DND-41 (cell line): ENCODE measurements at regions not wholly inside any gene's neighbourhood (a gene's known extent, or its start where the extent isn't known, plus 50 kb on each side); places are given as distances from the start of the nearest gene placed in this dataset.

Experiments used
- ATAC-seq: fragments of 200-7000 bp; cut with Tn5 transposase; 3 replicates; pipeline ENCODE4 v1.9.1; 2021; ENCODE audit warnings: low read depth; ENCODE audit not compliant: insufficient read depth
- DNase-seq: peaks from one replicate; pipeline ENCODE4 v3.0.0-alpha.2; 2020
- H2AFZ ChIP-seq: 2 replicates; pipeline ENCODE4 v1.6.0; 2012; ENCODE audit warnings: low read depth, low read length
- H3K27ac ChIP-seq: 2 replicates; pipeline ENCODE4 v1.5.1; 2012; ENCODE audit warnings: low read length, inconsistent platforms
- H3K27me3 ChIP-seq: fragments of 200-600 bp; sonication (generic); 2 replicates; pipeline ENCODE4 v1.6.0; 2012; ENCODE audit warnings: low read length, mild to moderate bottlenecking, inconsistent platforms; ENCODE audit not compliant: insufficient read depth, poor library complexity
- H3K36me3 ChIP-seq: 2 replicates; pipeline ENCODE4 v1.5.1; 2012; ENCODE audit warnings: low read length, inconsistent platforms; ENCODE audit not compliant: insufficient read depth
- H3K4me1 ChIP-seq: 2 replicates; pipeline ENCODE4 v1.5.1; 2012; ENCODE audit warnings: mild to moderate bottlenecking, low read length; ENCODE audit not compliant: insufficient read depth
- H3K4me2 ChIP-seq: 2 replicates; pipeline ENCODE4 v1.6.0; 2012; ENCODE audit warnings: mild to moderate bottlenecking, moderate library complexity, low read length, inconsistent platforms; ENCODE audit not compliant: insufficient read depth
- H3K4me3 ChIP-seq, 2 experiments: fragments of 200-600 bp in 1 of 2; shearing (Covaris generic) in 1 of 2; 2 replicates each; pipeline ENCODE4 v1.5.1; 2012 to 2016; ENCODE audit warnings: inconsistent platforms in 2 of 2, low read length in 2 of 2, mild to moderate bottlenecking in 2 of 2, low read depth in 1 of 2, moderate library complexity in 1 of 2
- H3K79me2 ChIP-seq: 2 replicates; pipeline ENCODE4 v1.6.0; 2012; ENCODE audit warnings: low read length, inconsistent platforms; ENCODE audit not compliant: insufficient read depth
- H3K9ac ChIP-seq: 2 replicates; pipeline ENCODE4 v1.6.0; 2012; ENCODE audit warnings: low read depth, mild to moderate bottlenecking, inconsistent platforms, low read length, moderate library complexity
- H3K9me3 ChIP-seq: 2 replicates; pipeline ENCODE4 v1.5.1; 2012; ENCODE audit warnings: low read length, moderate library complexity, mild to moderate bottlenecking, inconsistent platforms; ENCODE audit not compliant: insufficient read depth, severe bottlenecking
- H4K20me1 ChIP-seq: 2 replicates; pipeline ENCODE4 v1.6.0; 2012; ENCODE audit warnings: low read length; ENCODE audit not compliant: insufficient read depth
- EZH2 ChIP-seq: IDR thresholded peaks from 3 replicates; pipeline ENCODE4 v1.6.1; 2012; ENCODE audit warnings: borderline replicate concordance, low read depth, mild to moderate bottlenecking, moderate library complexity, low read length, inconsistent platforms; ENCODE audit not compliant: severe bottlenecking
- TF ChIP-seq, protein P1 (sequence below): IDR thresholded peaks from 2 replicates; pipeline ENCODE4 v1.5.1; 2012; ENCODE audit warnings: borderline replicate concordance, low read length, moderate library complexity, mild to moderate bottlenecking; ENCODE audit not compliant: poor library complexity, severe bottlenecking; ENCODE audit errors: extremely low read depth

GRCh38 chr18:31219395-31219794 is 56.7 kb upstream of the DSC1 start:
- Histone ChIP-seq H3K27me3 (no peaks in the 10 kb centered on the region), H4K20me1 (no peaks in the 10 kb centered on the region), H3K9ac (no peak overlapping the region), H3K9me3 (no peaks in the 10 kb centered on the region), H3K4me3 (no peak overlapping the region), H3K36me3 (no peaks in the 10 kb centered on the region), H3K4me2 (no peak overlapping the region), H2AFZ (no peak overlapping the region), H3K79me2 (no peaks in the 10 kb centered on the region), H3K27ac (no peak overlapping the region), H3K4me1 (no peaks in the 10 kb centered on the region)
- no peak for ATAC-seq
- no peak for TF ChIP-seq EZH2
- TF ChIP-seq, protein P1, sequence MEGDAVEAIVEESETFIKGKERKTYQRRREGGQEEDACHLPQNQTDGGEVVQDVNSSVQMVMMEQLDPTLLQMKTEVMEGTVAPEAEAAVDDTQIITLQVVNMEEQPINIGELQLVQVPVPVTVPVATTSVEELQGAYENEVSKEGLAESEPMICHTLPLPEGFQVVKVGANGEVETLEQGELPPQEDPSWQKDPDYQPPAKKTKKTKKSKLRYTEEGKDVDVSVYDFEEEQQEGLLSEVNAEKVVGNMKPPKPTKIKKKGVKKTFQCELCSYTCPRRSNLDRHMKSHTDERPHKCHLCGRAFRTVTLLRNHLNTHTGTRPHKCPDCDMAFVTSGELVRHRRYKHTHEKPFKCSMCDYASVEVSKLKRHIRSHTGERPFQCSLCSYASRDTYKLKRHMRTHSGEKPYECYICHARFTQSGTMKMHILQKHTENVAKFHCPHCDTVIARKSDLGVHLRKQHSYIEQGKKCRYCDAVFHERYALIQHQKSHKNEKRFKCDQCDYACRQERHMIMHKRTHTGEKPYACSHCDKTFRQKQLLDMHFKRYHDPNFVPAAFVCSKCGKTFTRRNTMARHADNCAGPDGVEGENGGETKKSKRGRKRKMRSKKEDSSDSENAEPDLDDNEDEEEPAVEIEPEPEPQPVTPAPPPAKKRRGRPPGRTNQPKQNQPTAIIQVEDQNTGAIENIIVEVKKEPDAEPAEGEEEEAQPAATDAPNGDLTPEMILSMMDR: no peak
- DNase-seq: no peak

DNA sequence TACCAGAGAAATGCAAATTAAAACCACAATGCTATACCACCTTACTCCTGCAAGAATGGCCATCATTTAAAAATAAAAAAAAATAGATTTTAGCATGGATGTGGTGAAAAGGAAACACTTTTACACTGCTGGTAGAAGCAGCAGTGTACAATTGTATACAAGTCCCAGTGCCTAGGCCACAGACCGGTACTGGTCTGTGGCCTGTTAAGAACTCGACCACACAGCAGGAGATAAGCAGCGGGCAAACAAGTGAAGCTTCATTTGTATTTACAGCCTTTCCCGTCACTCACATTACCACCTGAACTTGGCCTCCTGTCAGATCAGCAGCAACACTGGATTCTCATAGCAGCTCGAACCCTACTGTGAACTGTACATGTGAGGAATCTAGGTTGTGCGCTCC is 60.7 kb upstream of the DSC1 start:
- no peaks in the 10 kb centered on the region for H3K9me3 ChIP-seq
- TF ChIP-seq EZH2: no peak
- TF ChIP-seq, protein P1: no peak
- H3K9ac ChIP-seq: no peak overlapping the region
- no peaks in the 10 kb centered on the region for H4K20me1 ChIP-seq
- no peak overlapping the region for H2AFZ ChIP-seq
- H3K27ac ChIP-seq: no peak overlapping the region
- H3K4me3 ChIP-seq: no peak overlapping the region
- H3K4me2 ChIP-seq: no peak overlapping the region
- no peaks in the 10 kb centered on the region for H3K36me3 ChIP-seq
- ATAC-seq (no peak), DNase-seq (no peak)
- H3K79me2 ChIP-seq: no peaks in the 10 kb centered on the region
- H3K4me1 ChIP-seq: no peaks in the 10 kb centered on the region
- no peaks in the 10 kb centered on the region for H3K27me3 ChIP-seq

DNA sequence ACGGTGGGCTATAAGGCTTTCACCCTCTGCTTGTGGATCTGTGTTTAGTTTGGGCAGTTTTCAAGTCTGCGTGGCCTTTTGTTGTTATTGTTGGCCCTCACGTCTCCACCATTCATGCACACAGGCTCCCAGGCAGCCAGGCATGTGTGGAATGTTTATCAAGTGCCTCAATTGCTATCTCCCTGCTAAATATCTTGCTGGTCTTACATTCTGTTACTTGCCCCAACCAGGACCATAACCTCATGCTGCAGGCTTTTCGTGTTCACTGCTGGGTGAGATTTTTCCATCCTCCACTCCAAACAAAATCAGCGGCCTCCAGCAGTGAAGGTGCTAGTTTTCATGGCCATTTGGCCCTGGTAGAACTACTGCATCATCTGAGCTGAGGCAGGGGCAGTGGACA is 63.0 kb upstream of the DSC1 start:
- DNase-seq (no peak), ATAC-seq (no peak)
- Histone ChIP-seq H3K9ac (no peak overlapping the region), H3K27ac (no peak overlapping the region), H3K36me3 (no peaks in the 10 kb centered on the region), H3K27me3 (no peaks in the 10 kb centered on the region), H3K79me2 (no peaks in the 10 kb centered on the region), H3K9me3 (no peaks in the 10 kb centered on the region), H3K4me2 (no peak overlapping the region), H3K4me3 (no peak overlapping the region), H3K4me1 (no peaks in the 10 kb centered on the region), H2AFZ (no peak overlapping the region), H4K20me1 (no peaks in the 10 kb centered on the region)
- TF ChIP-seq EZH2: no peak
- TF ChIP-seq, protein P1: no peak
